ENCODE measurements at regions not wholly inside any gene's neighbourhood (a gene's known extent, or its start where the extent isn't known, plus 50 kb on each side); places are given as distances from the start of the nearest gene placed in this dataset.

DNA sequence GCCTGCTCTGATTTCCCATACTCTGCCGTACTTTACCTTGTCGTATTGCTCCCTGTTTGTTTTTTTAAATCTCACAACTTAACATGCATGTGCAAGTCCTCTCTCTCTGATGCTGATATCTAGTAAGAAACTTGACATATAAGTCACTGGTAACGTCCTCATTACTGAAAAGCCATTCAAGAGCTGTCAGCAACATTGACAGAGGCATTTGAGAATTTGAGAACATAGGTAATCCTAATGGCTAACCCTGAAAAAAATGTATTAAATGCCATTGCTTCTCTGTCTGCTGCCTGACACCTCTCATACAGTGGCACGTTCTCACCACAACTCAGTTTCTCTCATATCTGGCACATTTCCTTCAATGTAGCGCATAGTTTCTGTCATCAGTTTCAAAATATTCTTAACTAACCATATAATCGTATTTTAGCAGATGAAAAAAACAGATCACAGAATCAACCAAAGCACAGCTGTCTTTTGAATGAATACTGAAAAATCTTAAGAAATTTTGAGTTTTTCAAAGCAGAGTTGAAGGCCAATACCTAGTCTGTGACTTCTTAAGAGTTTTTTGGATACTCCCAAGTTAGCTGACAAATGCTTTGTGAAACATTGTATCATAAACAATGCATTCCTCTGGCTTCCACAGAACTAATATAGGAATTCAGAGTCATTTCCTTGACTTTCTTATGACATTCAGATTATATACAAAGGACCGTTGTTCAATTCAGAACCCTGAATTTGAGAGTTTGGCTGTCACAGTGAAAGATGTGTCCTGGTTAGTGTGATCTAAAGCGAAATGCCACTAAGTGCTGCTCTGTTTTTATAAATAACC is 996.4 kb downstream of the C4orf33 start:
- DNase-seq, result no peak

DNA sequence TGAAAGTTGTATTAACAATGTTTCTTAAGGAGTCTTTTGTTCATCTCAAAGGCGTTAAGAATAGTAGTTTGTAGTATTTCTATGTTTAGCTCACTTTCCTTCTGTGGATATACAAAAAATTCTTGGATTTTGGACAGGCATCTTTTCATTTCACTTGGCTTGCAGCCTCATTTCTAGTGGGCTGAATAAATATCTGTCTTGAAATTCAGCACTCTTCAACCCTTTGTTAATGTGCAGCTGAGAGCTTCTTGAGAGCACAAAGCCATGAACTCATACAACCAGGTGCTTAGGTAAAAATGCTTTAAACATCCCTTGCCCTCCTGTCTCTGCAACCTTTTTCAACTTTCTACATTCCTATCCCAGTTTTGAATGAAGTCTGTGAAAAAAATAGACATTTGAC is 1003.2 kb downstream of the C4orf33 start:
- no peak for DNase-seq

DNA sequence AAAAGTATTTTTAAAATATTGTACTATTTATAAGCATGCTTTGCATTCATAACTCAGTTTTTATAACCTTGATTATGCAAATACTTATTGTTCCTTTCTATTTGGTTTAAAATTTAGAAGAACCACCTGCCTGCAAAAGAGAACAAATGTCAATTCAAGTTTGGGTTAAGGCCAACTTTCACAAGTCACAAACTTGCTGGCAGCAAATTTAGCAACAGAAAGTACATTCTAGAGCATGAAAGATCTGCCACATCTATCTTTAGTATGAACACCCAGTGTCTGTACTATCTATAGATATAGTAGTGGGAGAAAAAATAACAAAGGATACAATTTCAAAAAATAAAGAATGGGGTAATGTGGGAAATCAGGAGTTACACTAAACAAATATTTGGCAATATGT is 1014.2 kb downstream of the C4orf33 start:
- no peak for DNase-seq

DNA sequence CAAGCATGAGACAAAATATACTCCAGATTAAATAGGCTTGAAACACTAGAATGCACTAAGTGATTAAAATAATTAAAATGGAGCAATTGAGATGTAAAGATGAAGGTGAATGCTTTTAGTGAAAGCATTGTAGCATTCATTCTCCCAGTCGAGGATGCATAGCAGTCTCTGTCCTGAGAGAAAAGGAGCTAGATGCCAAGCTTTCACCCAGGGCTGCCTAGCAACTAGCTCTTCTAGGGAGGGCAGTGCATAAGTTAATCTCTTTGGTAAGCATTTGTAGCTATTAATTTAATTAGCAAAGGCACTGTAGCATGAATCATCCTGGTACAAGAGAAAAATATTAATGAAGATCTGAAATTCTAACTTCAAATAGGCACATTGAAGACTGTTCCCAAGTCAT is 1014.8 kb downstream of the C4orf33 start:
- no peak for DNase-seq

DNA sequence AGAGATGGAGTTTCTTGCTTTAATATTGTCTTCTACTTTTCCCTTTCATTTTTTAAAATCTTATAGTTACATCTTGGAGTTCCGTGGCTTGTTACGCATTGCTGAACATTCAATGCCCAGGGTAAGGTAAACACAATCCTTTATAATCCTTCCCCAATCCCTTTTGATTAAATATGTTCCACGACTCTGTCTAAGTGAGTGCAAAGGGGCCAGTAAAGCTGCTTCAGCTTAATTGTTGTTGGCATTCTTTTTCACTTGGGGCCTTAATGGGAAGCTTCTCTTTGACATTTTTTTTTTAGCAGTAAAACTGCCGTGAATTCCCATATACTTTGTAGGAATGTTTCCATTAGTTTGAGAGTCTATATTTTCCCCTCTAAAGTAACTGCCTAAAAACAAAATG is 1028.1 kb downstream of the C4orf33 start:
- no peak for DNase-seq

DNA sequence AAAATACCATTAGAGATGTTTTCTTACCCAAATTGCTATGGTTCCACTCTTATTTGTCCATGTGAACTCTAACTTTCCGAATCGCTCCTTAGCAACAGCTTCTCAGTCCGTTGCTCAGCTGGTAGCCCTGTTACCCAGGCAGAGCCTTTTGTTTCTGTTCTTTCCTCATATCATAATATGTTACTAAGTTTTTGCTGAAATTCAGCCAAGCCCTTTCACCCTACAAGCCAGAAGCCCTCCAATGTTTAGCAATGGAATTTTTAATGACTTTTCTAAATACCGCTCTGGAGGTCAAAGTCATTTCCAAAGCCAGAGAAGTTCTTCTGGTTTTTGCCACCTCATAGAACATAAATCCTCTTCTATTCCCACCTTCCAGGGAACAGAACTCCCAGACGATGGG is 1029.5 kb downstream of the C4orf33 start:
- DNase-seq, result no peak

DNA sequence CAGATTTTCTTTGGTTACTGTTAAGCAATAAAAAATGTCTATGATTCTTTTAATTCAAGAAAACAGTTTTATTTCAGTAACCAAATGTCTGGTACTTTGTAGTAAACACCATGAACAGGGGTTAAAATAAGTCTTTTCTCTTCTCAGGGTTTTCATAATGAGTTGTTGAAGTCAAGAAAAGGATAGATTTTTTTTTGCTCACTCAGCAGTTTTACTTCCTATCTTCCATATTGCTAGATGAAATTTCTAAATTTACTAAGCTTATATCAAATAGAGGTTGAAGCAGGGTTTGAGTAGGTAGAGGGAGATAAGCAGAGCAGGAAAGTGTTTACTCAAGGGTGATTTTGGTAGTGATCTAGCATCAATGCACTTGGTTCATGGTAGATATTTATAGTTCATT is 1031.3 kb downstream of the C4orf33 start:
- no peak for DNase-seq

DNA sequence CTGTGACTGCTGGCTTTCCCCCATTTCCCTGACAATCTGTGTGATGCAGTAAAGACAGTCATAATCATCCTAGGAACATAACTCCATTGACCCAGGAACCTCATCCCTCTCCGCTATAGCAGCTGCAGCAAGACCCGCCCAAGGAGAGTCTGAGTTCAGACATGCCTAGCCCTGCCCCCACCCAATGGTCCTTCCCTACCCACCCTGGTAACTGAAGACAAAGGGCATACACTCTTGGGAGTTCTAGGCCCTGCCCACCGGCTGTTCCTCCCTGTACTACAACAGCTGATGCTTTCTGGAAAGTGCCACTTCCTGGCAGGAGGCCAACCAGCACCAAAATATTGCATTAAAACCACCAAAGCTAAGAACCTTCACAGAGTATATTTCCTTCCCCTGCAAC is 1035.6 kb downstream of the C4orf33 start:
- no peak for DNase-seq

DNA sequence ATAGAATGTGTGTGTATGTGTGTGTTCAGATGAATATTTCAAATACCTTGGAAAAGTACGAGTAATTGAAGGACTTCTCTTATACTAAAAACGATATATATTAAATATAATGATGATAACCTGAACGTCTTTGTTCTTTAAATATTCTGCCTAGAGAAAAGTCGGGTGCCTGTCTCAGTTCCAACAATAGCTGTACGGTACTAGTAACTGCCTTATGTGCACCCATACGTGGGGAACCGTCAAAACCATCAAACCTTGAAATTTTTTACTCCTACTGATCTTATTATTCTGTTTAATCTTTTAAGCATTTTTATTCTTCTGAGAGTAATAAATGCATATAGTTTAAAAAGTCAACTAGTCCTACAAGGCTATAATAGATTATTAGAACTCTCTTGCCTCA is 1045.7 kb downstream of the C4orf33 start:
- DNase-seq, result no peak

DNA sequence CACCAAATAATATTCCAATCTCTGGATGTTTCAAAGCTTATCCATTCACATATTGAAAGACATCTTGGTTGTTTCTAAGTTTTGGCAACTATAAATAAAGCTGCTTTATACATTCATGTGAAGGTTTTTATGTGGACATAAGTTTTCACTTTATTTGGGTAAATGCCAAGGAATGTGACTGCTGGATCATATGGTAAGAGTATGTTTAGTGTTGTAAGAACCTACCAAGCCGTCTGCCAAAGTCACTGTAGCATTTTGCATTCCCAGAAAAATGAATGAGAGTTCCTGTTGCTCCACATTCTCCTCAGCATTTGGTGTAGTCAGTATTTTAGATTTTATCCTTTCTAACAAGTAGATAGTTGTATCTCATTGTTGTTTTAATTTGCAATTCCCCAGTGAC is 1047.7 kb downstream of the C4orf33 start:
- no peak for DNase-seq

DNA sequence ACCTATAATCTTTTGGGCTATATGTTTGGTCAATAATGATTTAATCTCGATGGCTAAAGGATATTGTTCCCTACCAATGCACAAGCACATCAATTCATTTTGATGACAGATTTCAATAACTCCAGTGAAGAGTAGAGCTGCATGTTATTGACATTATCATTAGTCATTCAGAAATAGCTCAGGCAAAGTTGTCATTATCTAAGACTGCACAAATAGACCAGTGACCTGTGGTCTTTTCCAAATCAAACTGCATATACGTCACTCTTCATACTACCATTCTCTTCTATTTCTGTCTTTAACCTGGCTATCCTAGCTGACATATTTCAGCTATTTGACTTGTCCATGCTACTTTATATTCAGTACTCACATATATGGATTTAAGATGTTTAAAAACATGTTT is 1050.8 kb downstream of the C4orf33 start:
- no peak for DNase-seq

DNA sequence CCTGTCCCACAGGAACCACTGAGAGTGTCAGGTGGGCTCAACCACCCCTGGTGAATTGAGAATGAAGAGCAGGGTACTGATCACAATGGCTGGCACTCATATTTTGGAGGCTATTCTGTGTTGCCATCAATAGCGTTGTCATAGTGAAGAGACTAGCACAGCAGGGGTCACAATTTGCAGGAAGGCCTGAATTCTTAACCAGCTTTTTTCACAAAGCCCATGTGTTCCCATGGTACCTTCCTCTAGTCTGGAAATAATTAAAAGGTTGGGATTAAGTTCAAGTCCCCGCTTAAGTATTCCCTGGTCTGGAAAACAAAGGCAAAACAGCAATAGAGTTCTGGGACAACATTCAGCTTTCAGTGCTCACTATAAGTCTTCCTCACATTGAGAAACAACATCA is 1051.7 kb downstream of the C4orf33 start:
- DNase-seq, result no peak

DNA sequence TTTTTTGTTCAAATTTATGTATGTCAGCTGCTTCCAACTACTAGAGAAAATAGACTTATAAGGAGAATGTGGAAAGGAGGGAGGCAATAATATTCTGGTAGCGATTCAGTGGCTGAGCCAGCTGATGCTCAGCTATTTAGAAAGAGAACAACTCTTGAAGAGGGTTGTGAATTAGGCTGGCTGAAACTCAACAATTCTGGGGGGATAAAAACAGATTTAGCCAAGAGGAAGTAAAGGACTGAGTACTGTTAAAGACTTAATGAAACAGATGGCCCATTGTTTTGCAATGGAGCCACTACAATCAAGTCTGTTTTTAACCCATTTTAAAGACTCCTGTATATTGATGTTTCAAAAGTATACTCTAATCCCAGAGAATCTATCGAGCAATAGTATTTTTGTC is 1058.9 kb downstream of the C4orf33 start:
- DNase-seq, result no peak

DNA sequence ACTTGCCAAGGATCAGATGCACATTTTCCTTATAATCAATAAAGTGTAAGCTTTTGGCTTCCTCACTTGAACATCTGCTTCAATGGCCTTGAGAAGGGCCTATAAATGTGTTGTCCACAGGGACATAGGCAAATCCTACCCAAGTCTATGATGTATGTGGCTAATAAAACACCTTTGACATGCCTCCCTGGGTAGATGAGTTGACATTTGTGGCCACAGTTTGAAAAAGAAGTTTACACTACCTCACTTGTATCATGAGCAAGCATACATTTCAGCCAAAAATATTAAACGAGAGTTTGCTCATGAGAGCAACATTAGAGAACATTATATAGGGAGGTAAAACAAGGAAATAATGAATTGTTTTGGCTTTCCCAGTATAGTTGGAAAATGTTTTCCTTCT is 1067.7 kb downstream of the C4orf33 start:
- DNase-seq, result no peak

DNA sequence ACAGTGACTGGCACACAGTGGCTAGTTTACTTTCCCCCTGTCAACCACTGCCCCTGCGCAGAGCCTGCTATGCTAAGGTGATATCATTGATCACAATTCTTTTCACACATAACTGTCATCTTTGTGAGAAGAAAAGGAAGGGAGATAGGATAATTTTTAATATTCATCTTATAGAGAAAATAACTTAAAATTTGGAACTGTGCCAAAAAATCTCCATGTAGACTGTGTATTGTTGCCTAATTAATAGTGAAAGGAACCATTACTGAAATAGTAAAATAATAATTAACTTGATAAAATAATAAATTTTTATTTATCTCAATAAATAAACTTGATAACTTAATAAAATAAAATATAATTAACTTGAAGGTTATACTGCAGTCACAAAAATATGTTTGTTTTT is 1069.4 kb downstream of the C4orf33 start:
- no peak for DNase-seq

DNA sequence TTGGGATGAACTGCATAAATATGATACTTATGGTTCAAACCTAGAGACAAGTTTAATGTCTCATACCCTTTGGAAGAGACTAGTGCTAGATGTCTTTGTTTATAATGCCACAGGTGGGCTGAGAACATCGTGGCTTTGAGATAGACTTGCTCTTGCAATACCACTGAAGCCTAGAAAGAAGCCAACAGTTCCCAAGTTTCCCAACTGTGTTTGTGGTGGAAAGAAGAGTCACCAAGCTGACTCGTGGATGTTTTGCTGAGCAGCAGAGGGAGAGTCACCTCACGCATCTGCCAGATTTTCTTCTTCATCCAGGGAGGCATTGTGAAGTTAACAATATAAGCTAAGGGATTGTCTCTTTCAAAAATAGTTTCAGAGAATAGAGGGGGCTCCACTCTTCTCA is 1076.2 kb downstream of the C4orf33 start:
- no peak for DNase-seq

DNA sequence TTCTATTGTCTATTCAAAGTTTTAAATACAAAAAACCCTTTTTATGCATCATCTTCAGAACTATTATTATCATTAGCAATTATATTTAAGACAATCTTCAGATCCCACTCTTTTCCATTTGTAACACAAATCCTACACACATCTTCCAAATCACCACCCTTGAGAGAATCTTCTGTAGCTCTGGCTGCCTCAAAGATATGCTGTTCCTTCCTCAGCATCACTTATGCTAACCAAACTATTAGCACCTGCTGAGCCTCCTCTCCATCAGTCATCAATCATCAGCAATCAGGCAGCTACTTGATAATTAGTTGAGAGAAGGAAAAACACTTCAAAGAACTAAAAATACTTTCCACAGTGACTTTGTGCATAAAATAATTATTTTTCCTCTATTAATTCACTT is 1082.2 kb downstream of the C4orf33 start:
- no peak for DNase-seq

DNA sequence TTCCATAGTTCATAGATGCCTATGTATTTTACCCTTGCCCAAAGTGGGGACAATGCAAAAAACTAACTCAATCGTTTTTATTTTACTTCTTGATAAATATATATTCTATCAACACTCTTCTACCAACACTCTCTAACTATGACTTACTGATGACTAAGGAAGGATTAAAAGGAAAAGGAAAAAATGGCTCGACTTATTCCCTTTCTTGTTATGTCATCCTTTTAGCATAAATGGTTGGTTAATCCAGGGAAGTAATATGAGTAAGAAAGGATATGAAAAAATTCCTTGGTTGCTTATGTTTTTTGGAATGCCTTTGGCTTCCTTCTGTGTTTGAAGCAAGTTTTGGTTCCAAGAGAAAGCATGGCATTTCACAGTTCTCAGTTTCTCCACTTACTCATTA is 1087.1 kb downstream of the C4orf33 start:
- DNase-seq, result no peak

DNA sequence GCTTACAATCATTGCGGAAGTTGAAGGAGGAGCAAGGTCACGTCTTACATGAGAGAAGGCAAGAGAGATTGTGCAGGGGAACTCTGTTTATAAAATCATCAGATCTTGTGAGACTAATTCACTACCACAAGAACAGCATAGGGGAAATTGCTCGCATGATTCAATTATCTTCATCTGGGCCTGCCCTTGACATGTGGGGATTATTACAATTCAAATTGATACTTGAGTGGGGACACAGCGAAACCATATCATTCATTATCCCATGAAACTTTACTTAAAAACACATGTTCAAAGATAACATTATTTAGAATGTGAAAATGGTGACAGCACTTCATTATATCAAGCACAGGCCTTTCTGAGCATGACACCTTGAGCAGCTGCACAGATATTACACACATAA is 1087.8 kb downstream of the C4orf33 start:
- DNase-seq, result no peak

DNA sequence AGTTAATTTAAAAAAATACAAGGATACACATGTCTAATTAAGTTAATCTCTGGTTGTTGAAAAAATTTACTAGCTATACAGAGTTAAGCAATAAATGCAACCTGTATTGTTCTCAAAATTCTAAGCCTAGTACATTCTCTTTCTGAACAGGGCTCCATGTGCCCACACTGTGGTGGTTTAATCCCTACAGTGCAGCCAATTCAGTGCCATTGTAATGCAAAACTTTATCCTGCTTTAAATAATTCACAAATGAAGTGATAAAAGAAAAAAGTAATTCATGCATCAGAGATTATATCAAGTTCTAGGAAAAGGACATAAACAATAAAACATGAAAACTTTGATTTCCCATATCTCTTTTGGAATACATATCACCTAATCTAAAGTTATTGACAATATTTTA is 1089.2 kb downstream of the C4orf33 start:
- no peak for DNase-seq

DNA sequence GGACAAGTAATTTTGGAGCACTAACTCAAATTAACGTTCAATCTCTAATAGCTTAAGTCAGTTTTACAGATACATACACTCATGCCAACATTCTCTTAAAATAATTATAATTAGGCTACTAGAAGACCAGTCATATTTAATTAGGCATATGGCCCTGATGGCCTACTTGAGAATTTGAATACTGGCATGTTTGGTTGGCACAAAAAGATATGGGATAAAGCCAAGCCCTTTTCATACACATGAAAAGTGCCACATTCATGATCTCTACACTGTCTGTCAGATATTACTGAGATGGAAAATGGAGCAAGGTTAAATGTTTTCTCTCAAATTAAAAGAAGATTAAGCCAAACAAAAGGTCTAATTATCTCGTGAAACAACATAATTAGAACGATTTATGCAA is 1091.0 kb downstream of the C4orf33 start:
- DNase-seq, result no peak

DNA sequence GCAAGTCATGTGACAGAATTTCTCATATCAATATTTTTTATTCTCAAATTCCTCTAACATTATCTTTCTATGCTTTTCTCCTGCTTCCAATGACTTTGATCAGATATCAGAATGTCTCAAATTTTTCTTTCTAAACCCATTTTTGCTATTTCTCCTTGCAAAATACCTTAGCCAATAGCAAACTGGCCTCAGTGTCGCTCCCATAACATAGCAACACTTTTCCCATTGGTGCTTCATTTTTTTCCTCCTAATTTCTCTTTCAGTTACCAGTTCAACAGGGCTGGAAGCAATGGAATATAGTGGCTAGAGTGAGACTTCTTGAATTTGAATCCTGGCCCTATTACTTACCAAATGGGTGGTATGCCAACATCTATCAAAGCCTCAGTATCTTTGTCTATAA is 1091.6 kb downstream of the C4orf33 start:
- DNase-seq, result no peak

DNA sequence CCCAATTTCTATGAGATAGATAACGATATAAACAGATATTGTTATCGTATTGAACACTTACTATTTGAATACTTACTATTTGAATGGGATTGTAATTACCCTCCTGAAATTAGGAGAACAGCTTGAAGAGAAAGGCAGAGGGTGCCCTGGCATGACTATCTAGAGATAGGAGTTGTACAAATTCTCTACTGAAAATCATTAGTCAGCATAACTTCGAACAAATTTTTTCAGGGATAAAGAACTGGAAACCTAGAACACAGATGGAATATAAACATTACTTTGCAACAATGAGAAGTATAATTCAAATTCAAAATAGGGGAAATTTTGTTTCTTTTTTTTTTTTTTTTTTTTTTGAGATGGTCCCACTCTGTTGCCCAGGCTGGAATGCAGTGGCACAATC is 1096.8 kb downstream of the C4orf33 start:
- no peak for DNase-seq

DNA sequence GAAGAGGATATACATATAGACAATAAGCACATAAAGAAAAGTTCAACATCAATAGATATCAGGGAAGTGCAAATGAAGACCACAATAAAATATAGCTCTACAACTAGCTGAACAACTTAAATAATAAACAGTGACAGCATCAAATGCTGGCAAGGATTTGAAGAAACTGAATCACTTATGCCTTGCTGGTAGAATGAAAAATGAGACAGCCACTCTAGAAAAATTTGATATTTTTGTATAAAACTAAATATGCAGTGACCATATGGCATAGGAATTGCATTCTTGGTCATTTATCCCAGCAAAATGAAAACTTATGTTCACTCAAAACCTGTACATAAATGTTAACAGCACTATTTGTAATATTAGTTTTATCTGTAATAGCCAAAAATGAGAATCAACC is 1102.0 kb downstream of the C4orf33 start:
- DNase-seq, result no peak

DNA sequence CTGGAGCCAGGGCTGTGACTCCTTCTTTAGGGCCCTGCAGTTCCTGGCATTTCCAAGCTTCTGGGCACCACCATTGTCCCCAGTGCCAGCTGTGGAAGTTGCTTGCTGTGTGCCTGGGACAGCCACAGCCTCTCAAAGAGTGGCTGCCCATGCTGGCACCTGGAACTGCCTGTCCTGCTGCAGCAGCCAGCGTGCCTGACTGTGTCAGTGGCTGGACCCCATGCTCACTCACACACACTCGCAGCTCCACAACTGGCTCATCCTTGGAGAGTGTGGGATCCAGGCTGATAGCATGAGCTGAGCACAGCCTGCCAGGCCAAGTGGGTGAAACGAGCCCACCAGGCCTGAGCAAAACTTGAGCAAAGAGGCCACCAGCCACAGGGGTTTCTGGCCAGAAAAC is 1107.6 kb downstream of the C4orf33 start:
- DNase-seq, result no peak

DNA sequence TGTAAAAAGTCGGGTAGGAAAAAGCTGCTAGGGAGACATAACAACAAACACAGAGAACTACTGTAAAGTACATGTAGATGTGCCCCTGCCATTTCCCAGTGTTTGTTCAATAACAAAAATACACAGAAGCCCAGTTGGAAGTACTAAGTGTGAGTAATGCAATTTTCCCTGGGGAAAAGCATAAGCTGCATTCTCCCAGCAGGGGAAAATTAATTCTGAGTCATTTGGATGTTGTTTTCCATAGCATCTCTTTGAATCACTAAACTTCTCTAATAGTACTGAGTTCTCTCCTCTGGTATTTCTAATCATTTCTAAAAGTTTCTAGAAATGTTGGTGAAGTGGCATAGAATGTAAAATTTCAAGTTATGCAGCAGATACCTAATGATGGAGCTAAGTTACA is 1114.9 kb downstream of the C4orf33 start:
- DNase-seq, result no peak

All from activated T-cell treated with anti-CD3 and anti-CD28 coated beads for 4 hours (primary cell).